K562 (cell line): ENCODE measurements at regions not wholly inside any gene's neighbourhood (a gene's known extent, or its start where the extent isn't known, plus 50 kb on each side); places are given as distances from the start of the nearest gene placed in this dataset.

Experiments used
- ATAC-seq: fragments of 200-7000 bp; cut with Tn5 transposase; 3 replicates; pipeline ENCODE4 v1.9.1; 2020; ENCODE audit warnings: moderate library complexity
- BruUV-seq: library from RNA; stranded (reverse); fragments of 400-500 nt; replicated peaks from 2 replicates; lab custom pipeline; 2021; lab: Mats Ljungman, UMichigan
- CTCF ChIA-PET: fragments of 300-600 bp; formaldehyde crosslinking; extraction: SDS; loops from one replicate; lab custom pipeline; 2021; ENCODE audit warnings: low intra/inter-chr PET ratio; lab: Yijun Ruan, JAX
- POLR2A ChIA-PET: fragments of 300-600, 350-650 bp; sonication (Branson Sonifier 250); formaldehyde crosslinking; extraction: SDS; loops from one replicate; lab custom pipeline; 2021; ENCODE audit warnings: antibody characterized with exemption, inconsistent platforms; lab: Yijun Ruan, JAX
- DNase-seq, 4 experiments: peaks; one replicate each; pipeline versions ENCODE4 v3.0.0 to v3.0.0-alpha.2; 2011 to 2018; ENCODE audit warnings: low spot score in 3 of 4, mixed read lengths in 3 of 4; ENCODE audit errors: extremely low read depth in 1 of 4
- FAIRE-seq: peaks from 2 replicates; lab custom pipeline; 2011; peaks lifted over from hg19 to GRCh38; lab: Jason Lieb, UNC
- H2AFZ ChIP-seq: 2 replicates; pipeline ENCODE4 v1.6.0; 2011; ENCODE audit warnings: low read depth, low read length, control low read depth, inconsistent platforms
- H3K27ac ChIP-seq: fragments of 200-600 bp; 3 replicates; pipeline ENCODE4 v1.8.0; 2011; ENCODE audit warnings: low read depth, mild to moderate bottlenecking, control low read depth, inconsistent platforms, low read length, moderate library complexity, mixed read lengths; ENCODE audit errors: extremely low read depth
- H3K27me3 ChIP-seq, 2 experiments: fragments of 300-600 bp in 1 of 2; 2 replicates in 1 of 2; 3 replicates in 1 of 2; pipeline versions ENCODE4 v1.6.0 to v1.8.0; 2011; ENCODE audit warnings: inconsistent platforms in 2 of 2, low read length in 2 of 2, mild to moderate bottlenecking in 1 of 2, mixed read lengths in 1 of 2, moderate library complexity in 1 of 2; ENCODE audit not compliant: control insufficient read depth in 2 of 2, insufficient read depth in 2 of 2
- H3K36me3 ChIP-seq: fragments of 300-600 bp; 3 replicates; pipeline ENCODE4 v1.8.0; 2011; ENCODE audit warnings: mild to moderate bottlenecking, low read length, inconsistent platforms; ENCODE audit not compliant: control insufficient read depth, insufficient read depth
- H3K4me1 ChIP-seq, 2 experiments: fragments of 200-600 bp in 1 of 2; replicated peaks in 1 of 2; 2 replicates in 1 of 2; 3 replicates in 1 of 2; pipeline versions ENCODE4 v1.5.1 to v1.8.0; 2011; ENCODE audit warnings: inconsistent platforms in 2 of 2, low read length in 2 of 2, mild to moderate bottlenecking in 1 of 2, mixed read lengths in 1 of 2, moderate library complexity in 1 of 2; ENCODE audit not compliant: control insufficient read depth in 2 of 2, insufficient read depth in 2 of 2
- H3K4me2 ChIP-seq: 2 replicates; pipeline ENCODE4 v1.6.1; 2011; ENCODE audit warnings: low read length, control low read depth, inconsistent platforms, mixed read lengths; ENCODE audit not compliant: insufficient read depth
- H3K4me3 ChIP-seq: fragments of 200-600 bp; sonication (generic), shearing (Covaris generic); 2 replicates; pipeline ENCODE4 v1.5.1; 2016; ENCODE audit warnings: control low read depth, inconsistent platforms
- H3K79me2 ChIP-seq: fragments of 200-600 bp; 3 replicates; pipeline ENCODE4 v1.8.0; 2011; ENCODE audit warnings: low read length, inconsistent platforms; ENCODE audit not compliant: control insufficient read depth, insufficient read depth
- H3K9ac ChIP-seq, 2 experiments: 2 replicates each; pipeline versions ENCODE4 v1.6.0 to v1.6.1; 2011; ENCODE audit warnings: low read depth in 2 of 2, low read length in 2 of 2, control low read depth in 1 of 2, inconsistent platforms in 1 of 2, mild to moderate bottlenecking in 1 of 2, mixed read lengths in 1 of 2; ENCODE audit not compliant: insufficient read depth in 1 of 2
- H3K9me1 ChIP-seq: one replicate; pipeline ENCODE4 v1.6.0; 2011; ENCODE audit warnings: inconsistent platforms, mild to moderate bottlenecking, low read length, moderate library complexity; ENCODE audit not compliant: control insufficient read depth, insufficient read depth
- H3K9me3 ChIP-seq: replicated peaks from 2 replicates; pipeline ENCODE4 v1.5.1; 2011; ENCODE audit warnings: low read depth, low read length, inconsistent platforms; ENCODE audit not compliant: control insufficient read depth, insufficient read depth
- H4K20me1 ChIP-seq: replicated peaks from 2 replicates; pipeline ENCODE4 v1.6.1; 2011; ENCODE audit warnings: low read length, inconsistent platforms, mixed read lengths; ENCODE audit not compliant: control insufficient read depth, insufficient read depth
- RFX7 ChIP-seq: fragments of 250-450 bp; sonication (Bioruptor Pico); IDR thresholded peaks from 2 replicates; pipeline ENCODE4 v1.5.1; 2021; ENCODE audit warnings: mild to moderate bottlenecking
- TEAD2 ChIP-seq: fragments of 450-650 bp; IDR thresholded peaks from 2 replicates; pipeline ENCODE4 v1.6.1; 2016; ENCODE audit warnings: missing genetic modification characterization, control low read depth, missing compliant biosample characterization
- WGBS: fragments of 100-300 bp; shearing (Covaris generic); methylation state at CpG from one replicate; pipeline ENCODE4 v1.1.6; 2016; ENCODE audit warnings: low coverage, mixed read lengths; ENCODE audit not compliant: insufficient coverage; ENCODE audit errors: missing lambda C conversion rate; 5-methylcytosine and 5-hydroxymethylcytosine counted together
- in situ Hi-C: fragments of 300-500 bp; cut with MboI; formaldehyde crosslinking; loops from 4 replicates; pipeline ENCODE4 v1.15.0; 2018; ENCODE audit warnings: inconsistent platforms, mixed read lengths
- intact Hi-C: fragments of 100-400 bp; cut with micrococcal nuclease; formaldehyde crosslinking; loops from 2 replicates; pipeline ENCODE4 v1.14.2; 2022
- TF ChIP-seq, protein P1 (sequence below): fragments of 250-450 bp; sonication (Bioruptor Pico); IDR thresholded peaks from 2 replicates; pipeline ENCODE4 v1.4.0; 2020; ENCODE audit warnings: mild to moderate bottlenecking, moderate library complexity, borderline replicate concordance

DNA sequence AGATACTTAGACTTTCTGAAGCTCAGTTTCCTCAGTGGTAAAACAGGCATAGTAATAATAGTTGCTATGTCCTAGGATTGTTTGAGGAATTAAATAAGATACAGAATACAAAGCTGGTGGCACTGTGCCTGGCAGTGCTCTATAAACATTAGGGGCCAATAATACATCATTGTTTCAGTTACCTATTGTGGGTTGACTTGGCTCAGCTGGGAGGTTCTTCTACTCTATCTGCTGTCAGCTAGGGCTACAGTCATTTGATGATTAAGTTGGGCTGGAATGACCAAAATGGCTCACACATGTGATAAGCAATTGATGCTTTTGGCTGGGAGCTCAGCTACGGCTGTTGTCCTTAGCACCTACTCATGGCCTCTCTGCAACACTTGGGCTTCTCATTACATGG lies 121.2 kb upstream of the USP9X start:
- no CpG with 5 or more reads among the region's 1 CpG for WGBS
- in situ Hi-C loops, result no loop called here
- Histone ChIP-seq H2AFZ (peak overlapping the region; percentile 87), H3K4me3 (no peak overlapping the region), H3K4me2 (no peak overlapping the region; the same call in 1 of the 2 replicates), H3K27me3 (no peaks in the 10 kb centered on the region), H3K9me1 (no peaks in the 10 kb centered on the region), H3K4me1 (peaks cover 0 to 11% of the 10 kb centered on the region in 2 experiments; a peak in 2 of 5 replicates), H3K9me3 (no peaks in the 10 kb centered on the region), H3K79me2 (no peaks in the 10 kb centered on the region), H3K27ac (no peak overlapping the region), H3K36me3 (no peaks in the 10 kb centered on the region), H4K20me1 (no peaks in the 10 kb centered on the region), H3K9ac (no peak overlapping the region)
- FAIRE-seq (peak; percentile 37), DNase-seq (no peak), ATAC-seq (no peak)
- ChIA-PET POLR2A (interaction anchor here (0.6 kb wide), 1 partner anchor 120 kb away, joined by 3 read pairs; no protein-coding TSS in a partner anchor), CTCF (no interaction called here)
- intact Hi-C loops, result no loop called here
- BruUV-seq, result no TSS peak
- no peak for TF ChIP-seq RFX7 (CRISPR knock-in tag)
- TF ChIP-seq, protein P1, sequence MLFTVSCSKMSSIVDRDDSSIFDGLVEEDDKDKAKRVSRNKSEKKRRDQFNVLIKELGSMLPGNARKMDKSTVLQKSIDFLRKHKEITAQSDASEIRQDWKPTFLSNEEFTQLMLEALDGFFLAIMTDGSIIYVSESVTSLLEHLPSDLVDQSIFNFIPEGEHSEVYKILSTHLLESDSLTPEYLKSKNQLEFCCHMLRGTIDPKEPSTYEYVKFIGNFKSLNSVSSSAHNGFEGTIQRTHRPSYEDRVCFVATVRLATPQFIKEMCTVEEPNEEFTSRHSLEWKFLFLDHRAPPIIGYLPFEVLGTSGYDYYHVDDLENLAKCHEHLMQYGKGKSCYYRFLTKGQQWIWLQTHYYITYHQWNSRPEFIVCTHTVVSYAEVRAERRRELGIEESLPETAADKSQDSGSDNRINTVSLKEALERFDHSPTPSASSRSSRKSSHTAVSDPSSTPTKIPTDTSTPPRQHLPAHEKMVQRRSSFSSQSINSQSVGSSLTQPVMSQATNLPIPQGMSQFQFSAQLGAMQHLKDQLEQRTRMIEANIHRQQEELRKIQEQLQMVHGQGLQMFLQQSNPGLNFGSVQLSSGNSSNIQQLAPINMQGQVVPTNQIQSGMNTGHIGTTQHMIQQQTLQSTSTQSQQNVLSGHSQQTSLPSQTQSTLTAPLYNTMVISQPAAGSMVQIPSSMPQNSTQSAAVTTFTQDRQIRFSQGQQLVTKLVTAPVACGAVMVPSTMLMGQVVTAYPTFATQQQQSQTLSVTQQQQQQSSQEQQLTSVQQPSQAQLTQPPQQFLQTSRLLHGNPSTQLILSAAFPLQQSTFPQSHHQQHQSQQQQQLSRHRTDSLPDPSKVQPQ (CRISPR knock-in tag), result no peak
- no peak for TF ChIP-seq TEAD2 (tag)
